ENCODE measurements at regions not wholly inside any gene's neighbourhood (a gene's known extent, or its start where the extent isn't known, plus 50 kb on each side); places are given as distances from the start of the nearest gene placed in this dataset.

DNA sequence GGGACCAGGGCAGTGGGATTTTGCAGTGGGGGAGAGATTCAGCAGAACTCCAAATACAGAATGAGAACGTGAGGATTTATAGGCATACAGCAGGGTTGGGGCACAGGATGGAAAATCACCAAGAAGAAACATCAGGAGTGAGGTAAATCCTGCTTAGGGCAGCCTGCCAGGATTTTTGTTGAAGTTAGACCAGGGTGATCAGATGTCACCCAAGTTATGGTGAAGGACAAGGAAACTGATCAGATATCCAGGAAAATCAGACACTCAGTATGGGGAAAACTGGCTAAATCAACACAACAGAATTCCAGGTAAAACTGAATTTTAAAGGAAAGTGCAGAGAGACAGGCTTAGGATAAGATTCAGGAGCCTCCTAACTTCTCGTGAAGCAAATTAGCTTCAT is 682.4 kb downstream of the TMEM121 start:
- Histone ChIP-seq H3K36me3 (no peaks in the 10 kb centered on the region), H3K27ac (no peak overlapping the region), H3K4me1 (no peaks in the 10 kb centered on the region), H3K4me3 (no peak overlapping the region), H3K27me3 (peaks cover 0 to 4% (median 0%) of the 10 kb centered on the region in 4 donors), H3K9me3 (no peaks in the 10 kb centered on the region)
- FAIRE-seq = no peak
- DNase-seq = no peak
- intact Hi-C loops (cut with DNase I) = no loop called here
- TF ChIP-seq, protein P1, sequence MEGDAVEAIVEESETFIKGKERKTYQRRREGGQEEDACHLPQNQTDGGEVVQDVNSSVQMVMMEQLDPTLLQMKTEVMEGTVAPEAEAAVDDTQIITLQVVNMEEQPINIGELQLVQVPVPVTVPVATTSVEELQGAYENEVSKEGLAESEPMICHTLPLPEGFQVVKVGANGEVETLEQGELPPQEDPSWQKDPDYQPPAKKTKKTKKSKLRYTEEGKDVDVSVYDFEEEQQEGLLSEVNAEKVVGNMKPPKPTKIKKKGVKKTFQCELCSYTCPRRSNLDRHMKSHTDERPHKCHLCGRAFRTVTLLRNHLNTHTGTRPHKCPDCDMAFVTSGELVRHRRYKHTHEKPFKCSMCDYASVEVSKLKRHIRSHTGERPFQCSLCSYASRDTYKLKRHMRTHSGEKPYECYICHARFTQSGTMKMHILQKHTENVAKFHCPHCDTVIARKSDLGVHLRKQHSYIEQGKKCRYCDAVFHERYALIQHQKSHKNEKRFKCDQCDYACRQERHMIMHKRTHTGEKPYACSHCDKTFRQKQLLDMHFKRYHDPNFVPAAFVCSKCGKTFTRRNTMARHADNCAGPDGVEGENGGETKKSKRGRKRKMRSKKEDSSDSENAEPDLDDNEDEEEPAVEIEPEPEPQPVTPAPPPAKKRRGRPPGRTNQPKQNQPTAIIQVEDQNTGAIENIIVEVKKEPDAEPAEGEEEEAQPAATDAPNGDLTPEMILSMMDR (IDR thresholded peaks at IDR 0.05) = no peak
- ATAC-seq = no peak
- 25 to 31% methylated on average over 2 of the region's 2 CpGs for WGBS, 2 donors

DNA sequence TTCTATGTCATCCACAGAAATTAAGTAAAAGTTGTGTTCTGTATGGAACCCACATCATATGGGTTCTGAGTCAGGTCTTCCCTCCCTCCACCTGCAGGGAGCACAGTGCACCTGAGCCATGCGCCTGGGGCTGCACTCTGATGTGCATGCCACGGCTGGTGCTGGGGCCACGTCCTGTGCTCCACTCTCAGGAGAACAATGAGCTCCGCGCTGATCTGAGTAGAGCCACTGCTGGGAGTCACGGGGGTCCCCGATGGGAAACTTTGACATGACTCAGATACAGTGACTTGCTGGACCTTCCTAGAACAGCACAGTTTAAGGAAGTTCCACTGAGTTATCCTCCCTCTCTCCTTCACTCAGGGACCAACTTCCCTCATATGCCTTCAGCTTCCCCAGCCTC is 683.4 kb downstream of the TMEM121 start:
- Histone ChIP-seq H3K27ac (no peak overlapping the region), H3K27me3 (peaks cover 0 to 4% (median 0%) of the 10 kb centered on the region in 4 donors), H3K4me1 (no peaks in the 10 kb centered on the region), H3K4me3 (no peak overlapping the region), H3K36me3 (no peaks in the 10 kb centered on the region), H3K9me3 (no peaks in the 10 kb centered on the region)
- FAIRE-seq (no peak), ATAC-seq (no peak), DNase-seq (no peak)
- intact Hi-C loops (cut with DNase I) = no loop called here
- WGBS, 2 donors = 44 to 57% methylated on average over 7 of the region's 7 CpGs
- TF ChIP-seq, protein P1 (IDR thresholded peaks at IDR 0.05) = no peak

DNA sequence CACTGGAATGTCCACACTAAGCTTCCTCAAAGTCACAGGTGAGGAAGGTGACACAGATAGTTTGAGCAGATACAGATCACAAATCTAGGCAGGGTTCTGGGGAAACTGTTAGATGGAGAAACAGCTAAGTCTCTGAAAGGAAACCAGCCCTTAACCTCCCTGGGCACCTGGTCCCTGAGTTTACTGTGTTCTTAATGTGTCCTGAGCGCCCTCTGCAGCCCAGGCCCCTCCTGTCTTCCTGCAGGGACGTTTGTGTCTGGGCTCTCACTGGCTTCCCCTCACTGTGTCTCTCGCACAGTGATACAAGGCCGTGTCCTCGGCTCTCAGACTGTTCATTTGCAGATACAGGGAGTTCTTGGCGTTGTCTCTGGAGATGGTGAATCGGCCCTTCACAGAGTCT is 684.3 kb downstream of the TMEM121 start:
- TF ChIP-seq, protein P1 (IDR thresholded peaks at IDR 0.05) = no peak
- FAIRE-seq (no peak), ATAC-seq (no peak), DNase-seq (no peak)
- H3K27ac ChIP-seq = no peak overlapping the region
- no peak overlapping the region for H3K4me3 ChIP-seq
- H3K4me1 ChIP-seq = no peaks in the 10 kb centered on the region
- H3K27me3 ChIP-seq = peaks cover 0 to 4% (median 0%) of the 10 kb centered on the region in 4 donors
- H3K36me3 ChIP-seq = no peaks in the 10 kb centered on the region
- H3K9me3 ChIP-seq = no peaks in the 10 kb centered on the region
- intact Hi-C loops (cut with DNase I) = no loop called here
- 27 to 29% methylated on average over 7 of the region's 7 CpGs for WGBS, 2 donors

DNA sequence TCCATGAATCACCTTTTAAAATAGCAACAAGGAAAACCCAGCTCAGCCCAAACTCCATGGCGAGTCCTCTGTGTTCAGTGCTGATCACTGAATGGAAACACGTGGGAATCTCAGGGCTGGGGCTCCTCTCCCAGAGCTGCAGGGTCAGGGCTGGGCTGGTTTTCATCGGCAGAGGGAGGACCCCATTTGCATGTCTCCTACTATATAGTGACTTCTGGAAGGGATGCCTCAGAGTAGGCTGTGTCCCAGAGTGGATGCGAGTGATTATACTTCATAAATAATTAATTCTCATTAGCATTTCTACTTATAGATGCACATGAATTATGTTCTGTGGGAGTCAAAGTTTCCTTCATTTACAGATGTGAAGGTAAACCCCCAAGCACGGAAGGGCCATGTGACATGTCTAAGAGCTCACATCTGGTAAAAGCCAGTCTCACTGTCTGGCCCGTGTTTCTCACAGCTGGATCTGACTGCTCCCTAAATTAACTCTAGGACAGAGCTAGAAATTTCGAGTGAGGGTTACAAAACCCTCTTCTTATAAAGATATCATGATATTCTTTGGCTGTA is 685.0 kb downstream of the TMEM121 start:
- ATAC-seq (no peak), DNase-seq (no peak), FAIRE-seq (no peak)
- H3K36me3 ChIP-seq = no peaks in the 10 kb centered on the region
- H3K27me3 ChIP-seq = peaks cover 0 to 4% (median 0%) of the 10 kb centered on the region in 4 donors
- intact Hi-C loops (cut with DNase I) = no loop called here
- no peaks in the 10 kb centered on the region for H3K9me3 ChIP-seq
- H3K4me1 ChIP-seq = no peaks in the 10 kb centered on the region
- WGBS, 2 donors = 35 to 38% methylated on average over 7 of the region's 7 CpGs
- TF ChIP-seq, protein P1 (IDR thresholded peaks at IDR 0.05) = no peak
- H3K27ac ChIP-seq = no peak overlapping the region
- no peak overlapping the region for H3K4me3 ChIP-seq

DNA sequence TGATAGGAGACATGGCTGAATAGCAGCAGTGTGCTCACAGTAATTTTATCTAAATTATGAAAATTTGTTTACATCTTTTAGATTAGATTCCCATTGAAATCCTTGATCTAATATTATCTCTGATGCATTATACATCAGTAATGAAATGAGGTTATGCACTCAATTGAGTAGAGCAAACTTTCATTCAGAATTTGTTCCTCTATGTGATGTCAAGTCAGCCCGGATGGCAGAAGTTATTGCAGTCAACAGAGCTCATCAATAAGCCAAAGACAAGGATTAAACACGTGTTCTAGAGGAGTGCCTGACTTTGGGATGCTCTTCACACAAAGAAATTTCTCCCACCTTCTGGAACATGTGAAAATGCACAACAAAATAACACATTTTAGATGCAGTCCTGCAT is 688.8 kb downstream of the TMEM121 start:
- FAIRE-seq (no peak), DNase-seq (no peak), ATAC-seq (no peak)
- no peaks in the 10 kb centered on the region for H3K9me3 ChIP-seq
- WGBS, 2 donors = 11 to 16% methylated on average over 2 of the region's 2 CpGs
- intact Hi-C loops (cut with DNase I) = no loop called here
- H3K4me3 ChIP-seq = no peak overlapping the region
- TF ChIP-seq, protein P1 (IDR thresholded peaks at IDR 0.05) = no peak
- H3K27ac ChIP-seq = no peak overlapping the region
- peaks cover 0 to 4% (median 0%) of the 10 kb centered on the region in 4 donors for H3K27me3 ChIP-seq
- H3K4me1 ChIP-seq = no peaks in the 10 kb centered on the region
- H3K36me3 ChIP-seq = no peaks in the 10 kb centered on the region
